ENCODE measurements at regions not wholly inside any gene's neighbourhood (a gene's known extent, or its start where the extent isn't known, plus 50 kb on each side); places are given as distances from the start of the nearest gene placed in this dataset.

DNA sequence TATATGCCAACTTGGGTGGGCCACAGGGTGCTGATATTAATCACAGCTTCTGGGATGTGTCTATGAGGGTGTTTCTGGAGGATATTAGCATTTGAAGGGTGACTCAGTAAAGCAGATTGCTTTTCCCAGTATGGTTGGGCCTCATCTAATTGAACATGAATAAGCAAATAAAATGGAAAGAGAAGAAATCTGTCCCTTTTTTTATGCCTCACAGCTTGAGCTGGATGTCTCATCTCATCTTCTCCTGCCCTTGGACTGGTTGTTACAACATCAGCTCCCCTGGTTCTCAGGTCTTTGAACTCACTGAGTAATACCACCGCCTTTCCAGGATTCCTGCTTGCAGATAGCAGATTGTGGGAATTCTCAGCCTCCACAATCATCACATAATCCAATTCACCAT, 1149.2 kb downstream of the PCDH18 start:
- TF ChIP-seq POLR2AphosphoS5 (IDR thresholded peaks at IDR 0.05; ENCODE audit: insufficient read depth in 1 of 2, low read depth in 1 of 2): no peak
- TF ChIP-seq, protein P1, sequence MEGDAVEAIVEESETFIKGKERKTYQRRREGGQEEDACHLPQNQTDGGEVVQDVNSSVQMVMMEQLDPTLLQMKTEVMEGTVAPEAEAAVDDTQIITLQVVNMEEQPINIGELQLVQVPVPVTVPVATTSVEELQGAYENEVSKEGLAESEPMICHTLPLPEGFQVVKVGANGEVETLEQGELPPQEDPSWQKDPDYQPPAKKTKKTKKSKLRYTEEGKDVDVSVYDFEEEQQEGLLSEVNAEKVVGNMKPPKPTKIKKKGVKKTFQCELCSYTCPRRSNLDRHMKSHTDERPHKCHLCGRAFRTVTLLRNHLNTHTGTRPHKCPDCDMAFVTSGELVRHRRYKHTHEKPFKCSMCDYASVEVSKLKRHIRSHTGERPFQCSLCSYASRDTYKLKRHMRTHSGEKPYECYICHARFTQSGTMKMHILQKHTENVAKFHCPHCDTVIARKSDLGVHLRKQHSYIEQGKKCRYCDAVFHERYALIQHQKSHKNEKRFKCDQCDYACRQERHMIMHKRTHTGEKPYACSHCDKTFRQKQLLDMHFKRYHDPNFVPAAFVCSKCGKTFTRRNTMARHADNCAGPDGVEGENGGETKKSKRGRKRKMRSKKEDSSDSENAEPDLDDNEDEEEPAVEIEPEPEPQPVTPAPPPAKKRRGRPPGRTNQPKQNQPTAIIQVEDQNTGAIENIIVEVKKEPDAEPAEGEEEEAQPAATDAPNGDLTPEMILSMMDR (IDR thresholded peaks at IDR 0.05): no peak

All from vagina (tissue), 2 donors.